Astrocyte of the spinal cord (primary cell): ENCODE measurements at regions not wholly inside any gene's neighbourhood (a gene's known extent, or its start where the extent isn't known, plus 50 kb on each side); places are given as distances from the start of the nearest gene placed in this dataset.

ENCODE experiments used
- DNase-seq: peaks from one replicate; pipeline ENCODE4 v3.0.0; 2011; ENCODE audit warnings: low read depth, low spot score
- H3K4me3 ChIP-seq: 2 replicates; pipeline ENCODE4 v1.5.1; 2011; ENCODE audit warnings: low read depth, mild to moderate bottlenecking, low read length, moderate library complexity
- in situ Hi-C: cut with HindIII; loops from 2 replicates; pipeline ENCODE4 v1.10.0; 2017; ENCODE audit warnings: low sequenced_read_pairs
- TF ChIP-seq, protein P1 (sequence below): IDR thresholded peaks from 2 replicates; pipeline ENCODE4 v1.5.1; 2012; ENCODE audit warnings: low read depth, mild to moderate bottlenecking, low read length, inconsistent platforms

DNA sequence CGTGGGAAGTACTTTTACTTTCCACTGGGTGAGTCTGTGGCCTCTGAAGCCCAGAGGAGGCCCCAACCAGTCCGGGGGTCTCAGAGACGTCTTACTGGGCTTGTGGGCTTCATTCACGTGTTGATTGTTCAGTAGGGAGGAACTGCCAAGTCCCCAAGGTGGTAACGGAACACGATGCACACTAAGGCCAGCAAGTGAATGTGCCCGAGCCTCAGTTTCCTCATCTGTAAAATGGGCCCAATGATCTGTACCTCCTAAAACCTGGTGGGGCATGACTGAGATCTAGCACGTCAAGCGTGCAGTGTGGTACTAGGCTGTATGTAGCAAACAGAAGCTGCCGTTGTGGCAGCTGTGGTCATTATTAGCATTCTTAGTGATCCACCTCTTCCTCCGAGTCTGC is 499.1 kb downstream of the MN1 start:
- no peak overlapping the region for H3K4me3 ChIP-seq
- TF ChIP-seq, protein P1, sequence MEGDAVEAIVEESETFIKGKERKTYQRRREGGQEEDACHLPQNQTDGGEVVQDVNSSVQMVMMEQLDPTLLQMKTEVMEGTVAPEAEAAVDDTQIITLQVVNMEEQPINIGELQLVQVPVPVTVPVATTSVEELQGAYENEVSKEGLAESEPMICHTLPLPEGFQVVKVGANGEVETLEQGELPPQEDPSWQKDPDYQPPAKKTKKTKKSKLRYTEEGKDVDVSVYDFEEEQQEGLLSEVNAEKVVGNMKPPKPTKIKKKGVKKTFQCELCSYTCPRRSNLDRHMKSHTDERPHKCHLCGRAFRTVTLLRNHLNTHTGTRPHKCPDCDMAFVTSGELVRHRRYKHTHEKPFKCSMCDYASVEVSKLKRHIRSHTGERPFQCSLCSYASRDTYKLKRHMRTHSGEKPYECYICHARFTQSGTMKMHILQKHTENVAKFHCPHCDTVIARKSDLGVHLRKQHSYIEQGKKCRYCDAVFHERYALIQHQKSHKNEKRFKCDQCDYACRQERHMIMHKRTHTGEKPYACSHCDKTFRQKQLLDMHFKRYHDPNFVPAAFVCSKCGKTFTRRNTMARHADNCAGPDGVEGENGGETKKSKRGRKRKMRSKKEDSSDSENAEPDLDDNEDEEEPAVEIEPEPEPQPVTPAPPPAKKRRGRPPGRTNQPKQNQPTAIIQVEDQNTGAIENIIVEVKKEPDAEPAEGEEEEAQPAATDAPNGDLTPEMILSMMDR = no peak
- DNase-seq = no peak
- in situ Hi-C loops = no loop called here

DNA sequence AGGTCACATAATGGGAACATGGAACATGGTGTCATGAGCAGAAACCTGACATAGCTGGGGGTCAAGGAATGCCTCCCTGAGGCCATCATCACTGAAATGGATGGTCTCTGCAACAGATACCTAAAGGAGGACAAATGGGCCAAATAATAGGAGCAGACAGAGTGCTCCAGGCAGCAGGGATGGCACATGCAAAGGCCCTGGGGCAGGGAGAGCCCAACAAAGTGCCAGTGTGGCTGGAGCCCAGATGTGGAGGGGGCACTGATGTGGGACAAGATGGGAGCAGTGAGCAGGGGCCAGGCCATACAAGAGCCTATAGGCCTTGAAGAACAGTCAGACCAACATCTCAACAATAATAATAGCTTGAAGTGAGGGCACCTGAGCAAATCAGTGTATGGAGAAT is 497.8 kb downstream of the MN1 start:
- TF ChIP-seq, protein P1 = no peak
- in situ Hi-C loops = no loop called here
- no peak overlapping the region for H3K4me3 ChIP-seq
- no peak for DNase-seq

DNA sequence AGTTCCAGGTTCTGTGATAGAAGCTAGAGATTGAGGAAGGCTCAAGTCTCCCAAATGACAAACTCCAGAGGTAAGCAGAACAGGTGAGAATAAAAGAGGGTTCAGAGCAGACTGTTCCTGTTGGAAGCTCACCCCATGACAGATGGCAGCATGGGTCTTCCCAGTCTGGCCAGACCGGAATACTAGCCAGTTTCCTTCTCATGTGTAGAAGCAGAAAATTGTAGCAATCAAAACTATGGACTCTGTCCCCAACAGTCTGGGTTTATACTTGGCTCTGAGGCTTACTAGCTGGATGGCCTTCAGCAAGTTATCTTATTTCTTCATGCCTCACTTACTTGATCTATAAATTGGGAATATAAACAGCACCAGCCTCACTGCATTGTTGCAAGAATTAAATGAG is 494.8 kb downstream of the MN1 start:
- TF ChIP-seq, protein P1 = no peak
- DNase-seq = no peak
- no peak overlapping the region for H3K4me3 ChIP-seq
- in situ Hi-C loops = no loop called here

DNA sequence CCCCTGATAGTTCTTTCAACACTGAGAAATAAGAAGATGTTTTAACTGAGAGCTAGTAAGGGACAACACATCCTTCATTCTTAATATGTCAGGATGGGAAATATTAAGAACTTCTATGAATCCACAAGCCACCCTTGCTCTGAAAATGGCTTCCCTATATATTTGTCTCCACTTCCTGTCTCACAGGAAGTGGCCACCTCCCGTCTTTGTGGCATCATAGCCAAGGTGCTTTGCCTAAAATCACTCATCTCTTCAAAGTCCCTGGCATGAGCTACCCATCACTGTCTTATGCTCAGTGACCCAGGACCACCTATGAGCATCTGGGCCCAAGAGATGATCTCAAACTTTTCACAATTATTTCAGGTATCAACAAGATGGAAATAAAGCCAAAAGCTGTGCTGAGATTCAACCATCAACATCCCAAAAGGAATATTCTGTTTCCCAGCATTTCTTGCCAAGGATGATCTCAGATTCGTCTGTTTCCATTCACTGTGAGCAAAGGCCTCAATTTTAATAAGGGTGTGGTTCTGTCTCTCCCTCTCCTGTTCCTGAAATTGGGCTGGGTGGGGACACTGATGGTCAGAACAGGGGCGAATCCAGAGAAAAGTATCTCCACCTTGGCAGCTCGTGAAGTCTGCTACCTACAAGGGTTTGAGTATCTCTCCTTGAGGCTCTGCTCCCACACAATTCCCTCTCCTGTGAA is 493.9 kb downstream of the MN1 start:
- TF ChIP-seq, protein P1 = no peak
- no peak for DNase-seq
- in situ Hi-C loops = no loop called here
- H3K4me3 ChIP-seq = no peak overlapping the region

DNA sequence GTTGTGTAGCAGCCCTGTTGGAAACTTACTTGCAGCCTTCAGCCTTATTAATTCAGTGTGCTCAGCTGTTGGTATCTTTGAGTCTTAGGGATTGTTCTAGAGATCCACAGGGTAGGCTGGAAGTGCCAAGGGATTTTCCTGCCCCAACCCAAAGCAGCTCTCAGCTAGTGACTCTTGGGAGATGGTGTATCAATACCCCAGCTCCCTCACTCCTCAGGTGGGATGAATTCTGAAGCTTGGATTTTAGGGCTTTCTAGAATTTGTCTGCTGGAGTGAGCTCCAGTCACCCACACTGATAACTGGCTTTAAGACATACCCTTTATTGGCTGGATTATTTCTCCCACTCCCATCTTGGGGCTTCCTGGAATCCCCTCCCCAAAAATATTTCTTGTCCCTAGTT is 493.0 kb downstream of the MN1 start:
- in situ Hi-C loops = no loop called here
- DNase-seq = no peak
- TF ChIP-seq, protein P1 = no peak

DNA sequence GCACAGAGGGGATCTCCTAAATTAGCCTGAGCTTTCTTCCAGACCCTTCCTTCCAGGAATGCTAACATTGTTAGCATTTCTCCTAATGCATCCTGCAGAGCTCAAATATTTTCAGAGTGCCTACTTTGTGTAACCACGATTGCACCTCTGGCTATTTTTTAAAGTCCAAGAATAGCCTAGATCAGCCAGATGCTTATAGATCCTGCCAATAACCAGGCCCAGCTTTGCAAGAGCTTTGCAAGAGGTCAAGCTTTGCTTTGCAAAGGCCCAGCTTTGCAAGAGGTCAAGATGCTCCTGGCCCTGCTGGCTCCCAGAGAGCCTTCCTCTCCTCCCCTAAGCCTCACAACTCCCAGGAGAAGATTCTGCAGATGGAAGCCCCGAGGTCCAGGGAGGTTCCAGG is 491.9 kb downstream of the MN1 start:
- DNase-seq = no peak
- H3K4me3 ChIP-seq = no peak overlapping the region
- TF ChIP-seq, protein P1 = no peak
- in situ Hi-C loops = no loop called here

More for the DNA sequence above, 493.0 kb downstream of the MN1 start:
- no peak overlapping the region for H3K4me3 ChIP-seq
